Vagina (tissue), 2 donors: ENCODE measurements at regions not wholly inside any gene's neighbourhood (a gene's known extent, or its start where the extent isn't known, plus 50 kb on each side); places are given as distances from the start of the nearest gene placed in this dataset.

Source experiments
- DNase-seq, 2 donors: peaks; one replicate each; pipeline ENCODE4 v3.0.0-alpha.2; 2017; ENCODE audit errors: extremely low spot score in 2 of 2
- H3K27ac ChIP-seq: fragments of 200-600 bp; sonication (generic); one replicate; pipeline ENCODE4 v1.5.1; 2019
- H3K27me3 ChIP-seq: fragments of 200-600 bp; sonication (generic); one replicate; pipeline ENCODE4 v1.5.1; 2019
- H3K36me3 ChIP-seq, 2 donors: fragments of 200-600 bp; sonication (generic); one replicate each; pipeline ENCODE4 v1.5.1; 2017 to 2019
- H3K4me1 ChIP-seq: fragments of 200-600 bp; sonication (generic); one replicate; pipeline ENCODE4 v1.5.1; 2019
- H3K4me3 ChIP-seq, 2 donors: fragments of 200-600 bp; sonication (generic); 1 replicate in 1 of 2; 2 replicates in 1 of 2; pipeline ENCODE4 v1.5.1; 2016 to 2019
- H3K9me3 ChIP-seq: fragments of 200-600 bp; sonication (generic); one replicate; pipeline ENCODE4 v1.5.1; 2019
- CTCF ChIP-seq, 3 experiments: fragments of 450-650 bp in 2 of 3; fragments of 200-600 bp in 1 of 3; sonication (generic) in 1 of 3; IDR thresholded peaks; one replicate each; pipeline ENCODE4 v1.5.1; 2017 to 2019; ENCODE audit warnings: antibody characterized with exemption in 3 of 3, mild to moderate bottlenecking in 2 of 3, moderate library complexity in 2 of 3
- POLR2A ChIP-seq, 2 donors: fragments of 450-650 bp; IDR thresholded peaks; one replicate each; pipeline ENCODE4 v1.6.1; 2017; ENCODE audit warnings: antibody characterized with exemption in 2 of 2, mild to moderate bottlenecking in 2 of 2, moderate library complexity in 2 of 2
- POLR2AphosphoS5 ChIP-seq, 2 donors: sonication (generic); formaldehyde crosslinking; IDR thresholded peaks; one replicate each; pipeline ENCODE4 v1.9.0; 2017; ENCODE audit warnings: antibody characterized with exemption in 2 of 2, mild to moderate bottlenecking in 2 of 2, low read depth in 1 of 2; ENCODE audit not compliant: insufficient read depth in 1 of 2
- intact Hi-C: fragments of 100-400 bp; cut with DNase I; formaldehyde crosslinking; loops from one replicate; pipeline ENCODE4 v1.15.1; 2023

DNA sequence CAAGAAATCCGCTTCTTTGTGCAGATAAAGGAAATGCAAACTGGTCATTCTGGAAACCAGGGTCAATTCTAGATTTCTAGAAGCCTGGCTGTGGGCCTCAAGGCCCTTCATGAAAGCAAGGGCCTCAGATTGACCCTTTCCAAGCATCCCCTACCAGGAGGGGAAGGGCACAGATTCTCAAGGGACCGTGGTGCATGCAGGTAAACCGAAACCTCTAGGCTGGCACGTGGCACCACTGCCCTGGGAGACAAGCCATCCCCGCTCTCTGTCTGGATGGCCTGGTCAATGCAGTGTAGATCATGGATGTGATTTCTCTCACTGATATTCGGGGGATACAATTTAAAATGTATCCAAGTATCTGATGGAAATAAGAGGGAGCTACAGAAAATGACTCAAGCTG is 69.4 kb downstream of the TOMM20 start:
- H3K27ac ChIP-seq = no peak overlapping the region
- intact Hi-C loops = no loop called here

DNA sequence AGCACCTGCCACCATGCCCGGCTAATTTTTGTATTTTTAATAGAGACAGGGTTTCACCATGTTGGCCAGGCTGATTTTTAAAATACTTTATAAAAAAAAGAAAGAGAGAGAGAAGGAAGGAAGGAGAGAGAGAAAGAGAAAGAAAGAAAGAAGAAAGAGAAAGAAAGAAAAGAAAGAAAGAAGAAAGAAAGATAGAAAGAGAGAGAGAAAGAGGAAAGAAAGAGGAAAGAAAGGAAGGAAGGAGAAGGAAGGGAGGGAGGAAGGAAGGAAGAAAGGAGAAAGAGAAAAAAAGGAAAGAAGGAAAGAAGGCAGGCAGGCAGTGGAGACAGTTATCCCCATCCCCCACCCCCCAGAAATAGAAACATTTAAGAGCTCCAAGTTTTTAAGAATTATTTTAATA is 69.9 kb downstream of the TOMM20 start:
- no peaks in the 10 kb centered on the region for H3K27me3 ChIP-seq
- no peak overlapping the region for H3K4me3 ChIP-seq
- H3K36me3 ChIP-seq = no peaks in the 10 kb centered on the region
- TF ChIP-seq CTCF (IDR thresholded peaks at IDR 0.05) (no peak), POLR2A (IDR thresholded peaks at IDR 0.05) (no peak), POLR2AphosphoS5 (IDR thresholded peaks at IDR 0.05; ENCODE audit: insufficient read depth in 1 of 2, low read depth in 1 of 2) (no peak)
- peaks cover 32% of the 10 kb centered on the region for H3K4me1 ChIP-seq
- DNase-seq = no peak
- no peak overlapping the region for H3K27ac ChIP-seq
- intact Hi-C loops = no loop called here
- no peaks in the 10 kb centered on the region for H3K9me3 ChIP-seq

More for the DNA sequence above, 69.4 kb downstream of the TOMM20 start:
- no peak overlapping the region for H3K4me3 ChIP-seq
- no peaks in the 10 kb centered on the region for H3K36me3 ChIP-seq
- peaks cover 32% of the 10 kb centered on the region for H3K4me1 ChIP-seq
- no peak for TF ChIP-seq CTCF (IDR thresholded peaks at IDR 0.05)
- no peak for TF ChIP-seq POLR2AphosphoS5 (IDR thresholded peaks at IDR 0.05; ENCODE audit: insufficient read depth in 1 of 2, low read depth in 1 of 2)
- TF ChIP-seq POLR2A (IDR thresholded peaks at IDR 0.05) = no peak
- H3K27me3 ChIP-seq = no peaks in the 10 kb centered on the region
- DNase-seq = no peak
- H3K9me3 ChIP-seq = no peaks in the 10 kb centered on the region

DNA sequence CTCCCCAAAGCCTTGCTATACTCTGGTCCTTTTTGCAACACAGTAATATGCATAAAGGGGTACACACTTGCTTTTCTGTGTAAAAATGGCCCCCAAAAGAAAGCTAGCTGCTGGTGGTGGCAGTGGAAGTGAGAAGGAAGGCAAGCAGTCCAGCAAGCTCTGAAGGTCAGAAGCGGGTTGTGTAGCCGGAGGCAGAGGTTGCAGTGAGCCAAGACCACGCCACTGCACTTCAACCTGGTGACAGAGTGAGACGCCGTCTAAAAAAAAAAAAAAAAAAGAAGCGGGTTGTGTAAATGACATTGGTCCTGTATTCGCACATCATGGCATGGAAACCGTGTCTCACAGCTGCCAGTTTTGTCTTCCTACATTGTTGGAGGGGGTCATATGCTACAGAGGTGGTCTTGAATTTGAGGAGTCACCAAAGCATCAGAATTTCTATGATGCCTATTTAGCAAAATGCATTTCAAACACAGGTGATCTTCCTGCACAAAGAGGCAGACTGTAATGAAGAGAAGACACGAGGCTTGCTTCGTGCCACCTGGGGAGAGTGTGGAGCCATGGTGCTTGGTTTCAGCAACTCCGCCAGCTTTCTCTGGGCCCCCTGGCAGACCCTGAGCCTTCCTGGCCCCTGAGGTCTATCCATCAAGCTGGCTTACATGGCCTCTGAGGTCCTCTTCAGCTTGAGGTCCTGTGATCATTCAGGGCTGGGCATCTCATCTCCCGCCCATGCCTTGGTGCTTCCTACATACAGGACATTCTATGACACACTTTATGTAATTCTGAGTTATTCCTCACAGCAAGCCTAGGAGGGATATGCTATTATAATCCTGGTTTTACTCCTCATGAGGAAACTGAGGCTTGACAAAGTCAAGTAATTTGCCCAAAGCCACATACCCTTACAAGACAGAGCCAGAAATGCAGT is 71.0 kb downstream of the TOMM20 start:
- no peak overlapping the region for H3K27ac ChIP-seq
- intact Hi-C loops = no loop called here

GRCh38 chr1:235056937-235057336 is 71.7 kb downstream of the TOMM20 start:
- no peak overlapping the region for H3K27ac ChIP-seq
- no peaks in the 10 kb centered on the region for H3K9me3 ChIP-seq
- no peak for DNase-seq
- H3K4me1 ChIP-seq = peaks cover 17% of the 10 kb centered on the region
- intact Hi-C loops = no loop called here
- H3K36me3 ChIP-seq = no peaks in the 10 kb centered on the region
- TF ChIP-seq POLR2AphosphoS5 (IDR thresholded peaks at IDR 0.05; ENCODE audit: insufficient read depth in 1 of 2, low read depth in 1 of 2) (peak in 1 of 2 donors; percentile 15), CTCF (IDR thresholded peaks at IDR 0.05) (no peak), POLR2A (IDR thresholded peaks at IDR 0.05) (no peak)
- H3K4me3 ChIP-seq = no peak overlapping the region
- no peaks in the 10 kb centered on the region for H3K27me3 ChIP-seq

More for the DNA sequence above, 71.0 kb downstream of the TOMM20 start:
- no peak for TF ChIP-seq POLR2AphosphoS5 (IDR thresholded peaks at IDR 0.05; ENCODE audit: insufficient read depth in 1 of 2, low read depth in 1 of 2)
- no peak for TF ChIP-seq CTCF (IDR thresholded peaks at IDR 0.05)
- Histone ChIP-seq H3K9me3 (no peaks in the 10 kb centered on the region), H3K4me1 (peaks cover 23% of the 10 kb centered on the region), H3K4me3 (no peak overlapping the region), H3K36me3 (no peaks in the 10 kb centered on the region), H3K27me3 (no peaks in the 10 kb centered on the region)
- no peak for DNase-seq

DNA sequence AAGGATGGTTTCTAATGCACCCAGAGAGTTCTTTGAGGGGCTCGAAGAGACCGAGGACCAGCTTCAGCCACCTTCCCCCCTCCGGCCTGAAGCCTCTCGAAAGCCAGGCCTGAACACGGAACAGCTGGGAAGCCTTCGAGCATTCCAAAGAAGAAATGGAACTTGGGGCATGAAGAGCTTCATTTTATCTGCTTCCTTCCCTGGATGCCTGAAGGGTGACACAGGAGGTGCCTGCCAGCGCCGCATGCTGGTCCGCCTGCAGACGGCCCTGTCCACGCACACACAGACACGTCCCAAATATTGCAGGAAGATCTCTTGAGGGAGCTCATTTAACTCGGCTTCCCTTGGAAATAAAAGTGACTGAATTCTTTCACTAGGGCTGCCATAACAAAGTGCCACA is 73.7 kb downstream of the TOMM20 start:
- no peak for DNase-seq
- Histone ChIP-seq H3K27me3 (no peaks in the 10 kb centered on the region), H3K4me3 (no peak overlapping the region), H3K27ac (no peak overlapping the region), H3K4me1 (peaks cover 6% of the 10 kb centered on the region), H3K36me3 (no peaks in the 10 kb centered on the region), H3K9me3 (no peaks in the 10 kb centered on the region)
- TF ChIP-seq POLR2A (IDR thresholded peaks at IDR 0.05) = no peak
- TF ChIP-seq CTCF (IDR thresholded peaks at IDR 0.05) = no peak
- no peak for TF ChIP-seq POLR2AphosphoS5 (IDR thresholded peaks at IDR 0.05; ENCODE audit: insufficient read depth in 1 of 2, low read depth in 1 of 2)
- intact Hi-C loops = no loop called here
